ENCODE measurements at regions not wholly inside any gene's neighbourhood (a gene's known extent, or its start where the extent isn't known, plus 50 kb on each side); places are given as distances from the start of the nearest gene placed in this dataset.

- no peaks in the 10 kb centered on the region for H4K20me1 ChIP-seq (ENCODE audit: control insufficient read depth, extremely low read depth, insufficient read depth, low read length)
- H3K4me2 ChIP-seq (ENCODE audit: extremely low read depth, insufficient read depth, low read length), result no peak overlapping the region
- no peaks in the 10 kb centered on the region for H3K27me3 ChIP-seq (ENCODE audit: control insufficient read depth, insufficient read depth, low read length)
- no peaks in the 10 kb centered on the region for H3K79me2 ChIP-seq (ENCODE audit: control insufficient read depth, insufficient read depth, low read length)
- H3K9ac ChIP-seq (ENCODE audit: insufficient read depth, low read length), result no peak overlapping the region
- no peaks in the 10 kb centered on the region for H3K9me3 ChIP-seq (ENCODE audit: control insufficient read depth, insufficient read depth, low read depth, low read length)
- no peak overlapping the region for H2AFZ ChIP-seq (ENCODE audit: low read length)
- TF ChIP-seq EZH2 (IDR thresholded peaks at IDR 0.05; ENCODE audit: low read length, missing control alignments) (no peak), CTCF (conservative IDR thresholded peaks at IDR 0.05 in 1 of 2, IDR thresholded peaks at IDR 0.05 in 1 of 2; ENCODE audit: low read depth in 1 of 2, low read length in 2 of 2) (no peak)
- H3K4me1 ChIP-seq (ENCODE audit: control insufficient read depth, extremely low read depth, insufficient read depth, low read length), result no peaks in the 10 kb centered on the region
- no peak overlapping the region for H3K27ac ChIP-seq (ENCODE audit: insufficient read depth, low read length)
- H3K4me3 ChIP-seq (replicated peaks in 1 of 4; ENCODE audit: control extremely low read depth in 1 of 4, insufficient read depth in 1 of 4, low read depth in 3 of 4, low read length in 4 of 4), result no peak overlapping the region
- no peaks in the 10 kb centered on the region for H3K36me3 ChIP-seq (ENCODE audit: control insufficient read depth, insufficient read depth, low read length)
- DNase-seq (ENCODE audit: low read depth in 2 of 2), result no peak
Measured at GRCh38 chr6:804771-805170, 111.8 kb upstream of the EXOC2 start.

- Histone ChIP-seq H4K20me1 (ENCODE audit: control insufficient read depth, extremely low read depth, insufficient read depth, low read length) (no peaks in the 10 kb centered on the region), H3K9ac (ENCODE audit: insufficient read depth, low read length) (no peak overlapping the region), H3K4me2 (ENCODE audit: extremely low read depth, insufficient read depth, low read length) (no peak overlapping the region), H3K36me3 (ENCODE audit: control insufficient read depth, insufficient read depth, low read length) (no peaks in the 10 kb centered on the region), H2AFZ (ENCODE audit: low read length) (no peak overlapping the region), H3K9me3 (ENCODE audit: control insufficient read depth, insufficient read depth, low read depth, low read length) (no peaks in the 10 kb centered on the region), H3K27ac (ENCODE audit: insufficient read depth, low read length) (no peak overlapping the region), H3K4me3 (replicated peaks in 1 of 4; ENCODE audit: control extremely low read depth in 1 of 4, insufficient read depth in 1 of 4, low read depth in 3 of 4, low read length in 4 of 4) (no peak overlapping the region), H3K79me2 (ENCODE audit: control insufficient read depth, insufficient read depth, low read length) (no peaks in the 10 kb centered on the region), H3K27me3 (ENCODE audit: control insufficient read depth, insufficient read depth, low read length) (no peaks in the 10 kb centered on the region), H3K4me1 (ENCODE audit: control insufficient read depth, extremely low read depth, insufficient read depth, low read length) (no peaks in the 10 kb centered on the region)
- DNase-seq (ENCODE audit: low read depth in 2 of 2), result no peak
- no peak for TF ChIP-seq EZH2 (IDR thresholded peaks at IDR 0.05; ENCODE audit: low read length, missing control alignments)
Measured at GRCh38 chr6:804317-804716, 111.4 kb upstream of the EXOC2 start.

GRCh38 chr6:803191-803977, 110.4 kb upstream of the EXOC2 start:
- no peak for DNase-seq (ENCODE audit: low read depth in 2 of 2)
- no peak overlapping the region for H3K4me2 ChIP-seq (ENCODE audit: extremely low read depth, insufficient read depth, low read length)
- H2AFZ ChIP-seq (ENCODE audit: low read length), result no peak overlapping the region

More at GRCh38 chr6:803191-803977, 110.4 kb upstream of the EXOC2 start:
- no peaks in the 10 kb centered on the region for H3K4me1 ChIP-seq (ENCODE audit: control insufficient read depth, extremely low read depth, insufficient read depth, low read length)
- H3K27ac ChIP-seq (ENCODE audit: insufficient read depth, low read length), result no peak overlapping the region
- no peaks in the 10 kb centered on the region for H3K9me3 ChIP-seq (ENCODE audit: control insufficient read depth, insufficient read depth, low read depth, low read length)
- H3K36me3 ChIP-seq (ENCODE audit: control insufficient read depth, insufficient read depth, low read length), result no peaks in the 10 kb centered on the region
- TF ChIP-seq EZH2 (IDR thresholded peaks at IDR 0.05; ENCODE audit: low read length, missing control alignments) (no peak), CTCF (conservative IDR thresholded peaks at IDR 0.05 in 1 of 2, IDR thresholded peaks at IDR 0.05 in 1 of 2; ENCODE audit: low read depth in 1 of 2, low read length in 2 of 2) (no peak)
- no peaks in the 10 kb centered on the region for H3K27me3 ChIP-seq (ENCODE audit: control insufficient read depth, insufficient read depth, low read length)
- H3K79me2 ChIP-seq (ENCODE audit: control insufficient read depth, insufficient read depth, low read length), result no peaks in the 10 kb centered on the region
- H3K9ac ChIP-seq (ENCODE audit: insufficient read depth, low read length), result no peak overlapping the region
- H4K20me1 ChIP-seq (ENCODE audit: control insufficient read depth, extremely low read depth, insufficient read depth, low read length), result no peaks in the 10 kb centered on the region
- H3K4me3 ChIP-seq (replicated peaks in 1 of 4; ENCODE audit: control extremely low read depth in 1 of 4, insufficient read depth in 1 of 4, low read depth in 3 of 4, low read length in 4 of 4), result no peak overlapping the region
